Activated CD4-positive, alpha-beta T cell treated with anti-CD3 and anti-CD28 coated beads, Interleukin-2, amount 50 U/mL, for 48 hours (primary cell): ENCODE measurements at regions not wholly inside any gene's neighbourhood (a gene's known extent, or its start where the extent isn't known, plus 50 kb on each side); places are given as distances from the start of the nearest gene placed in this dataset.
"Not testable (repeated sequence)": the region's sequence is repeated elsewhere in the genome, so short reads cannot be mapped to it uniquely, and the experiment has no call there.

ENCODE experiments used
- DNase-seq, 2 experiments: peaks; one replicate each; pipeline ENCODE4 v3.0.0-alpha.2; 2020

DNA sequence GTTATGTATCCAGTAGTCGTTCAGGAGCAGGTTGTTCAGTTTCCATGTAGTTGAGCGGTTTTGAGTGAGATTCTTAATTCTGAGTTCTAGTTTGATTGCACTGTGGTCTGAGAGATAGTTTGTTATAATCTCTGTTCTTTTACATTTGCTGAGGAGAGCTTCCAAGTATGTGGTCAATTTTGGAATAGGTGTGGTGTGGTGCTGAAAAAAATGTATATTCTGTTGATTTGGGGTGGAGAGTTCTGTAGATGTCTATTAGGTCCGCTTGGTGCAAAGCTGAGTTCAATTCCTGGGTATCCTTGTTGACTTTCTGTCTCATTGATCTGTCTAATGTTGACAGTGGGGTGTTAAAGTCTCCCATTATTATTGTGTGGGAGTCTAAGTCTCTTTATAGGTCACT, 68.6 kb upstream of the IZUMO1R start:
- not testable (repeated sequence) for DNase-seq

DNA sequence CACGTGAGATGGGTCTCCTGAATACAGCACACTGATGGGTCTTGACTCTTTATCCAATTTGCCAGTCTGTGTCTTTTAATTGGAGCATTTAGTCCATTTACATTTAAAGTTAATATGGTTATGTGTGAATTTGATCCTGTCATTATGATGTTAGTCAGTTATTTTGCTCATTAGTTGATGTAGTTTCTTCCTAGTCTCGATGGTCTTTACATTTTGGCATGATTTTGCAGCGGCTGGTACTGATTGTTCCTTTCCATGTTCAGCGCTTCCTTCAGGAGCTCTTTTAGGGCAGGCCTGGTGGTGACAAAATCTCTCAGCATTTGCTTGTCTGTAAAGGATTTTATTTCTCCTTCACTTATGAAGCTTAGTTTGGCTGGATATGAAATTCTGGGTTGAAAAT, 68.0 kb upstream of the IZUMO1R start:
- DNase-seq = not testable (repeated sequence)

DNA sequence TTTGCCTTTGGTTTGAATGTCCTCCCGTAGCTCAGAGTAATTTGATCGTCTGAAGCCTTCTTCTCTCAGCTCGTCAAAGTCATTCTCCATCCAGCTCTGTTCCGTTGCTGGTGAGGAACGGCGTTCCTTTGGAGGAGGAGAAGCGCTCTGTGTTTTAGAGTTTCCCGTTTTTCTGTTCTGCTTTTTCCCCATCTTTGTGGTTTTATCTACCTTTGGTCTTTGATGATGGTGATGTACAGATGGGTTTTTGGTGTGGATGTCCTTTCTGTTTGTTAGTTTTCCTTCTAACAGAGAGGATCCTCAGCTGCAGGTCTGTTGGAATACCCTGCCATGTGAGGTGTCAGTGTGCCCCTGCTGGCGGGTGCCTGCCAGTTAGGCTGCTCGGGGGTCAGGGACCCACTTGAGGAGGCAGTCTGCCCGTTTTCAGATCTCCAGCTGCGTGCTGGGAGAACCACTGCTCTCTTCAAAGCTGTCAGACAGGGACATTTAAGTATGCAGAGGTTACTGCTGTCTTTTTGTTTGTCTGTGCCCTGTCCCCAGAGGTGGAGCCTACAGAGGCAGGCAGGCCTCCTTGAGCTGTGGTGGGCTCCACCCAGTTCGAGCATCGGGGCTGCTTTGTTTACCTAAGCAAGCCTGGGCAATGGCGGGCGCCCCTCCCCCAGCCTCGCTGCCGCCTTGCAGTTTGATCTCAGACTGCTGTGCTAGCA, 66.8 kb upstream of the IZUMO1R start:
- DNase-seq = not testable (repeated sequence)

DNA sequence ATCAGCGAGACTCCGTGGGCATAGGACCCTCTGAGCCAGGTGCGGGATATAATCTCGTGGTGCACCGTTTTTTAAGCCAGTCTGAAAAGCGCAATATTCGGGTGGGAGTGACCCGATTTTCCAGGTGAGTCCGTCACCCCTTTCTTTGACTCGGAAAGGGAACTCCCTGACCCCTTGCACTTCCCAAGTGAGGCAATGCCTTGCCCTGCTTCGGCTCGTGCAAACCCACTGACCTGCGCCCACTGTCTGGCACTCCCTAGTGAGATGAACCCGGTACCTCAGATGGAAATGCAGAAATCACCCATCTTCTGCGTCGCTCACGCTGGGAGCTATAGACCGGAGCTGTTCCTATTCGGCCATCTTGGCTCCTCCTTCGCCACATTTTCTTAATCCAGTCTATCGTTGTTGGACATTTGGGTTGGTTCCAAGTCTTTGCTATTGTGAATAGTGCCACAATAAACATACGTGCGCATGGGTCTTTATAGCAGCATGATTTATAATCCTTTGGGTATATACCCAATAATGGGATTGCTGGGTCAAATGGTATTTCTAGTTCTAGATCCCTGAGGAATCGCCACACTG, 66.1 kb upstream of the IZUMO1R start:
- DNase-seq = peak in 1 of 2 experiments; percentile 2

DNA sequence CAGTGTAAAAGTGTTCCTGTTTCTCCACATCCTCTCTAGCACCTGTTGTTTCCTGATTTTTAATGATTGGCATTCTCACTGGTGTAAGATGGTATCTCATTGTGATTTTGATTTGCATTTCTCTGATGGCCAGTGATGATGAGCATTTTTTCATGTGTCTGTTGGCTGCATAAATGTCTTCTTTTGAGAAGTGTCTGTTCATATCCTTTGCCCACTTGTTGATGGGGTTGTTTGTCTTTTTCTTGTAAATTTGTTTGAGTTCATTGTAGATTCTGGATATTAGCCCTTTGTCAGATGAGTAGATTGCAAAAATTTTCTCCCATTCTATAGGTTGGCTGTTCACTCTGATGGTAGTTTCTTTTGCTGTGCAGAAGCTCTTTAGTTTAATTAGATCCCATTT, 65.6 kb upstream of the IZUMO1R start:
- DNase-seq = not testable (repeated sequence)

DNA sequence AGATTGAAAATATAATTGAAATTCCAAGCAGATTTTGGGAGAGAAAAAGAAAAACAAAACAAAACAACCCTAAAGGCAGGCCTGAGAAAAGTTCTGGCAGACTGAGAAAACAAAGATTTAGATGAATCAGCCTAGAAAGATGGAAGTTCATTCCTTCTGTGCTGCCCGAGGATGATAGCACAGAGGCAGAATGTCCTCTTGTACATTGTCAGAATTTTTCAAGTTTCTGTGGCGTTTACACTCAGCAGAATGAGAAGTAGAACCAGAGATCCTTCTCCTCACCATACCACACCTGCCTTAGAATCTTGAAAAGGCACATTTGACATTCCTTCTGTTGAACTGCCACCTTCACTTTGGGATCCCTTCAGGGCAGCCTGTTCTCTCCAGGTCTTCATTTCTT, 62.5 kb upstream of the IZUMO1R start:
- DNase-seq = no peak

DNA sequence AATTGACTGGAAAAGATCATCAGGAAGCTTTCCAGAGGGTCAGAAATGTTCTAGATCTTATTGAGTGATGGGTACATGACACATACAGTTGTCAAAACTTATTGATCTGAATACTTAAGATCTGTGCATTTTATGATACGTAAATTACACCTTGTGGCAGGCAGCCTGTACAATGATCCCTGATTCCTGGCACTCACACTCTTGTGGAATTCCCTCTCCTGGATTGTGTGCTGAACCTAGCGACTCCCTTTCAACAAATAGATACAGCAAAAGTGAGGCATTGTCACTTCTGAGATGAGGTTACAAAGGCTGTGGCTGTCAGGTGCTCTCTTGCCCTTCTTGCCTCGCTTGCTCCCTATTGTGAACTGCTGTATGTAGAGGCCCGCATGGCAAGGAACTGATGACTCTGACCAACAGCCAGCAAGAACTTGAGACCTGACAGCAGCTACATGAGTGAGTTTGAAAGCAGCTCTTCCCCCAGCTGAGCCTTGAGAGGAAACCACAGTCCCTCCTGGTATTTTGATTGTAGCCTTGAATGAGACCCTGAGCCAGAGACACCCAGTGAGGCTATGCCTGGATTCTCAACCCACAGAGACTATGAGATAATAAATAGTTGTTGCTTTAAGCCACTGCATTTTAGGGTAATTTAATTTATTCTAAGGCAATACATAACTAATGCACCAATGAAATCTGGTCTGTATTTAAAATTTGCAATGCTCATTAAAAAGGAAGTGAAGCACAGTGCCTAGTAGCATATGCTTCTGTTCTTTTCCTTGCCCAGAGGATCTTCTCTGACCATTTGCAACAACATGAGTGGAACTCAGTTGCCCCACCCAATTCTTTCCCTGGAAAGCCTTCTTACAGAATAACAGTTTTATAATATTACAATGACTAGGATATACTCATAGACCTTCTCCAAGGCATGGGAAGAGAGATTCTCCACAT, 60.5 kb upstream of the IZUMO1R start:
- DNase-seq = no peak

DNA sequence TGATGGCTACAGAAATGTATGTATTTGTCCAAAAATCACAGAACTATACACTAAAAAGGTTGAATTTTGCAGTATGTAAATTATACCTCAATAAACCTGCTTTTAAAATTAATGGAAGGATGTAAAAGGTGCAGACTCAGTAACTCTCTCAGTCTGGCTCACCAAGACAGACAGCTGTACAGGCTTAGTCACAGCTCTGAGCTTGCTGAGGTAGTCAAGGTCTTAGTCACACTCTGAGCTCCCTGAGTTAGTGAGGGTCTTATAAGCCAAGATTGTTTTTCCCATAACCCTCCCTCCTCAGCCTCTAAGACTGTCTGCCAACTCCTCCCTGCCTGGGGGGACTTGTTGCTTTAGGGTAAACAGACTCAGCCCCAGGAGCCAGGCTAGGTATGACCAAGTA, 59.3 kb upstream of the IZUMO1R start:
- DNase-seq = no peak

DNA sequence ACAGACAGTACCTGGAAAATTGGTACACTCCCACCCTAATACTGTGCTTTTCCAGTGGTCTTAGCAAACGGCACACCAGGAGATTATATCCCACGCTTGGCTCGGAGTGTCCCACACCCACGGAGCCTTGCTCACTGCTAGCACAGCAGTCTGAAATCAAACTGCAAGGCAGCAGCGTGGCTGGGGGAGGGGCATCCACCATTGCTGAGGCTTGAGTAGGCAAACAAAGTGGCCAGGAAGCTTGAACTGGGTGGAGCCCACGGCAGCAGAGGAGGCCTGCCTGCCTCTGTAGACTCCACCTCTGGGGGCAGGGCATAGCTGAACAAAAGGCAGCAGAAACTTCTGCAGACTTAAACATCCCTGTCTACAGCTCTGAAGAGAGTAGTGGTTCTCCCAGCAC, 56.1 kb upstream of the IZUMO1R start:
- not testable (repeated sequence) for DNase-seq

DNA sequence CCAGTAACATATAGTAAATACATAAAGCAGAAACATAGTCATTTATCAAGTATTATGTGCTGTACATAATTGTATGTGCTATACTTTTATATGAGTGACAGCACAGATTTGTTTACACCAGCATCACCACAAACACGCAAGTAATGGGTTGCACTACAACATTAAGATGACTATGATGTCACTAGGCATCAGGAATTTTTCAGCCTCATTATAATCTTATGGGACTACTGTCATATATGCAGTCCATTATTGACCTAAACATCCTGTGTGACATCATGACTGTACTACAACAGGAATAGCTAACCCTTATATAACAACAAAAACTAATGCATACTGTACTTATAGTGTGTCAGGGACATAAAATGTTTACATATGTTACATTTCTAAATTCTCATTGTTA, 50.2 kb upstream of the IZUMO1R start:
- no peak for DNase-seq
